ENCODE measurements at regions not wholly inside any gene's neighbourhood (a gene's known extent, or its start where the extent isn't known, plus 50 kb on each side); places are given as distances from the start of the nearest gene placed in this dataset.

- in situ Hi-C loops (cut with HindIII; ENCODE audit: low sequenced_read_pairs) = no loop called here
- DNase-seq (ENCODE audit: low read depth, low spot score) = no peak
- no peak overlapping the region for H3K4me3 ChIP-seq (ENCODE audit: low read depth, low read length)
- no peak for TF ChIP-seq CTCF (IDR thresholded peaks at IDR 0.05; ENCODE audit: low read depth, low read length)
These were observed 2353.5 kb downstream of the ARAP2 start for GRCh38 chr4:33890841-33891240.

- in situ Hi-C loops (cut with HindIII; ENCODE audit: low sequenced_read_pairs) = no loop called here
- no peak overlapping the region for H3K4me3 ChIP-seq (ENCODE audit: low read depth, low read length)
- DNase-seq (ENCODE audit: low read depth, low spot score) = no peak
- TF ChIP-seq CTCF (IDR thresholded peaks at IDR 0.05; ENCODE audit: low read depth, low read length) = no peak
These were observed 2332.4 kb downstream of the ARAP2 start for GRCh38 chr4:33911959-33912358.

GRCh38 chr4:33914386-33914785 is 2329.9 kb downstream of the ARAP2 start:
- in situ Hi-C loops (cut with HindIII; ENCODE audit: low sequenced_read_pairs) = no loop called here
- DNase-seq (ENCODE audit: low read depth, low spot score) = peak; percentile 32
- no peak overlapping the region for H3K4me3 ChIP-seq (ENCODE audit: low read depth, low read length)
- TF ChIP-seq CTCF (IDR thresholded peaks at IDR 0.05; ENCODE audit: low read depth, low read length) = no peak

GRCh38 chr4:33923469-33923868 is 2320.8 kb downstream of the ARAP2 start:
- no peak for DNase-seq (ENCODE audit: low read depth, low spot score)
- TF ChIP-seq CTCF (IDR thresholded peaks at IDR 0.05; ENCODE audit: low read depth, low read length) = no peak
- in situ Hi-C loops (cut with HindIII; ENCODE audit: low sequenced_read_pairs) = no loop called here
- H3K4me3 ChIP-seq (ENCODE audit: low read depth, low read length) = no peak overlapping the region

GRCh38 chr4:33924239-33924638 is 2320.1 kb downstream of the ARAP2 start:
- peak; percentile 74 for DNase-seq (ENCODE audit: low read depth, low spot score)
- H3K4me3 ChIP-seq (ENCODE audit: low read depth, low read length) = no peak overlapping the region
- no peak for TF ChIP-seq CTCF (IDR thresholded peaks at IDR 0.05; ENCODE audit: low read depth, low read length)
- in situ Hi-C loops (cut with HindIII; ENCODE audit: low sequenced_read_pairs) = no loop called here

- no peak overlapping the region for H3K4me3 ChIP-seq (ENCODE audit: low read depth, low read length)
- no peak for DNase-seq (ENCODE audit: low read depth, low spot score)
- in situ Hi-C loops (cut with HindIII; ENCODE audit: low sequenced_read_pairs) = no loop called here
- no peak for TF ChIP-seq CTCF (IDR thresholded peaks at IDR 0.05; ENCODE audit: low read depth, low read length)
These were observed 2319.5 kb downstream of the ARAP2 start for GRCh38 chr4:33924811-33925210.

GRCh38 chr4:33930497-33930896 is 2313.8 kb downstream of the ARAP2 start:
- H3K4me3 ChIP-seq (ENCODE audit: low read depth, low read length) = no peak overlapping the region
- in situ Hi-C loops (cut with HindIII; ENCODE audit: low sequenced_read_pairs) = no loop called here
- TF ChIP-seq CTCF (IDR thresholded peaks at IDR 0.05; ENCODE audit: low read depth, low read length) = no peak
- peak; percentile 37 for DNase-seq (ENCODE audit: low read depth, low spot score)

All from astrocyte of the spinal cord (primary cell).